Ishikawa (cell line): ENCODE measurements at regions not wholly inside any gene's neighbourhood (a gene's known extent, or its start where the extent isn't known, plus 50 kb on each side); places are given as distances from the start of the nearest gene placed in this dataset.

Experiments used
- CEBPB ChIP-seq: IDR thresholded peaks from 2 replicates; pipeline ENCODE4 v1.6.1; 2012
- CREB1 ChIP-seq: IDR thresholded peaks from 2 replicates; pipeline ENCODE4 v1.6.1; 2012; ENCODE audit warnings: low read depth
- EGR1 ChIP-seq: IDR thresholded peaks from 2 replicates; pipeline ENCODE4 v1.6.1; 2012
- EP300 ChIP-seq: IDR thresholded peaks from 2 replicates; pipeline ENCODE4 v1.6.1; 2012; ENCODE audit warnings: borderline replicate concordance
- FOXM1 ChIP-seq: IDR thresholded peaks from 2 replicates; pipeline ENCODE4 v1.6.1; 2012; ENCODE audit warnings: low read depth, borderline replicate concordance
- MAX ChIP-seq: IDR thresholded peaks from 2 replicates; pipeline ENCODE4 v1.6.1; 2012
- NFIC ChIP-seq: IDR thresholded peaks from 2 replicates; pipeline ENCODE4 v1.6.1; 2012
- RAD21 ChIP-seq: IDR thresholded peaks from 2 replicates; pipeline ENCODE4 v1.6.1; 2012; ENCODE audit warnings: low read depth
- REST ChIP-seq: IDR thresholded peaks from 2 replicates; pipeline ENCODE4 v1.6.1; 2012; ENCODE audit warnings: low read depth, mild to moderate bottlenecking
- TAF1 ChIP-seq: IDR thresholded peaks from 2 replicates; pipeline ENCODE4 v1.6.1; 2012; ENCODE audit warnings: low read depth, mild to moderate bottlenecking
- TCF12 ChIP-seq: IDR thresholded peaks from 2 replicates; pipeline ENCODE4 v1.6.1; 2012; ENCODE audit warnings: low read depth
- TEAD4 ChIP-seq: IDR thresholded peaks from 2 replicates; pipeline ENCODE4 v1.6.1; 2012
- USF1 ChIP-seq: IDR thresholded peaks from 2 replicates; pipeline ENCODE4 v1.6.1; 2012
- YY1 ChIP-seq: IDR thresholded peaks from 2 replicates; pipeline ENCODE4 v1.6.1; 2012; ENCODE audit warnings: low read depth
- ZBTB7A ChIP-seq: IDR thresholded peaks from 2 replicates; pipeline ENCODE4 v1.6.1; 2012; ENCODE audit warnings: low read depth

- TF ChIP-seq TAF1, result no peak
- no peak for TF ChIP-seq ZBTB7A
- TF ChIP-seq FOXM1, result no peak
- TF ChIP-seq NFIC, result no peak
- no peak for TF ChIP-seq EGR1
- TF ChIP-seq TCF12, result no peak
- TF ChIP-seq REST, result no peak
- no peak for TF ChIP-seq CREB1
- no peak for TF ChIP-seq RAD21
- TF ChIP-seq MAX, result no peak
- TF ChIP-seq YY1, result no peak
- TF ChIP-seq TEAD4, result no peak
- TF ChIP-seq EP300, result no peak
- no peak for TF ChIP-seq USF1
- TF ChIP-seq CEBPB, result no peak
These were observed 96.1 kb downstream of the ANKRD10 start for GRCh38 chr13:110818747-110819146.

GRCh38 chr13:110819203-110820014 lies 95.5 kb downstream of the ANKRD10 start:
- TF ChIP-seq RAD21 (peak; percentile 96), TEAD4 (peak; percentile 45; the same call in 1 of the 2 replicates), MAX (peak; percentile 52), EP300 (no peak), EGR1 (no peak), TAF1 (no peak), YY1 (no peak)

GRCh38 chr13:110820322-110820721 lies 94.5 kb downstream of the ANKRD10 start:
- no peak for TF ChIP-seq MAX
- TF ChIP-seq TEAD4, result no peak

GRCh38 chr13:110822669-110822945 lies 92.3 kb downstream of the ANKRD10 start:
- no peak for TF ChIP-seq TEAD4
- TF ChIP-seq FOXM1, result no peak
- no peak for TF ChIP-seq EGR1
- TF ChIP-seq TAF1, result no peak
- no peak for TF ChIP-seq ZBTB7A
- no peak for TF ChIP-seq YY1
- TF ChIP-seq TCF12, result no peak
- TF ChIP-seq EP300, result no peak
- no peak for TF ChIP-seq MAX
- TF ChIP-seq CREB1, result no peak
- no peak for TF ChIP-seq NFIC
- no peak for TF ChIP-seq CEBPB
- no peak for TF ChIP-seq REST
- TF ChIP-seq USF1, result no peak

- peak; percentile 77 for TF ChIP-seq USF1
- no peak for TF ChIP-seq TCF12
These were observed 90.1 kb downstream of the ANKRD10 start for GRCh38 chr13:110824702-110825300.

- no peak for TF ChIP-seq RAD21
- TF ChIP-seq CREB1, result no peak
- TF ChIP-seq MAX, result no peak
- no peak for TF ChIP-seq USF1
- no peak for TF ChIP-seq CEBPB
- no peak for TF ChIP-seq ZBTB7A
- no peak for TF ChIP-seq EGR1
- TF ChIP-seq EP300, result no peak
- TF ChIP-seq TAF1, result no peak
These were observed 89.4 kb downstream of the ANKRD10 start for GRCh38 chr13:110825516-110825915.
